ENCODE measurements at regions not wholly inside any gene's neighbourhood (a gene's known extent, or its start where the extent isn't known, plus 50 kb on each side); places are given as distances from the start of the nearest gene placed in this dataset.

DNA sequence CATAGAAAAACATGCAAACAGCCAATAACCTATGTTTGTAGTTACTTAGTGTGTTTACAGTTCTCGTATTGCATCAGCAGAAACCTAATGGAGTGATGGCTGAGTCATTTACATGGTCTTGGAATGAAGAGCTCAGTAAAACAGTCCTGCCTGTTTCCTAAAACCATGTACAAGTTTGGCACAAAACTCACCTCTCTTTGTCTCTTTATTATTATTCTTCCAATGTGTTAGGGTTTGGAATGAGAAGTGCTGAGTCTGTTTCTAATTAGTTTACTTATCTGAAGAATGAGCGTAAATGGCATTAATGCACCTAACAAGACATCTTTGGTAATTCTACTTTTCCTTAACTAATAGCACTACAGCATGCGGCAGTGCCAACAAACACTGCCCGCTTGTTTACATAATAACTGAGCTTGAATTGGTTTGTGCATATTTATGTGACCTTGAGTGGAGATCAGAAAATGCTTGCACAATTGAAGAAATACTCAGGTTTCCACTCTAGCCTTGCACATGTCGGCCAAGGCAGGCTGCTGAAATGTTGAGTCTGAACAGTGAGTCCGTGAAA, 385.4 kb upstream of the SEMA6D start:
- TF ChIP-seq POLR2A (IDR thresholded peaks at IDR 0.05; ENCODE audit: borderline replicate concordance, extremely low read depth, insufficient read depth, insufficient read length), result no peak
- no peak for TF ChIP-seq YY1 (IDR thresholded peaks at IDR 0.05; ENCODE audit: extremely low read depth, insufficient replicate concordance, low read depth, low read length)
- TF ChIP-seq, protein P1, sequence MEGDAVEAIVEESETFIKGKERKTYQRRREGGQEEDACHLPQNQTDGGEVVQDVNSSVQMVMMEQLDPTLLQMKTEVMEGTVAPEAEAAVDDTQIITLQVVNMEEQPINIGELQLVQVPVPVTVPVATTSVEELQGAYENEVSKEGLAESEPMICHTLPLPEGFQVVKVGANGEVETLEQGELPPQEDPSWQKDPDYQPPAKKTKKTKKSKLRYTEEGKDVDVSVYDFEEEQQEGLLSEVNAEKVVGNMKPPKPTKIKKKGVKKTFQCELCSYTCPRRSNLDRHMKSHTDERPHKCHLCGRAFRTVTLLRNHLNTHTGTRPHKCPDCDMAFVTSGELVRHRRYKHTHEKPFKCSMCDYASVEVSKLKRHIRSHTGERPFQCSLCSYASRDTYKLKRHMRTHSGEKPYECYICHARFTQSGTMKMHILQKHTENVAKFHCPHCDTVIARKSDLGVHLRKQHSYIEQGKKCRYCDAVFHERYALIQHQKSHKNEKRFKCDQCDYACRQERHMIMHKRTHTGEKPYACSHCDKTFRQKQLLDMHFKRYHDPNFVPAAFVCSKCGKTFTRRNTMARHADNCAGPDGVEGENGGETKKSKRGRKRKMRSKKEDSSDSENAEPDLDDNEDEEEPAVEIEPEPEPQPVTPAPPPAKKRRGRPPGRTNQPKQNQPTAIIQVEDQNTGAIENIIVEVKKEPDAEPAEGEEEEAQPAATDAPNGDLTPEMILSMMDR (IDR thresholded peaks at IDR 0.05 in 2 of 3, conservative IDR thresholded peaks at IDR 0.05 in 1 of 3; ENCODE audit: borderline replicate concordance in 1 of 3, insufficient read depth in 1 of 3, low read depth in 2 of 3, low read length in 2 of 3), result no peak
- TF ChIP-seq, protein P2, sequence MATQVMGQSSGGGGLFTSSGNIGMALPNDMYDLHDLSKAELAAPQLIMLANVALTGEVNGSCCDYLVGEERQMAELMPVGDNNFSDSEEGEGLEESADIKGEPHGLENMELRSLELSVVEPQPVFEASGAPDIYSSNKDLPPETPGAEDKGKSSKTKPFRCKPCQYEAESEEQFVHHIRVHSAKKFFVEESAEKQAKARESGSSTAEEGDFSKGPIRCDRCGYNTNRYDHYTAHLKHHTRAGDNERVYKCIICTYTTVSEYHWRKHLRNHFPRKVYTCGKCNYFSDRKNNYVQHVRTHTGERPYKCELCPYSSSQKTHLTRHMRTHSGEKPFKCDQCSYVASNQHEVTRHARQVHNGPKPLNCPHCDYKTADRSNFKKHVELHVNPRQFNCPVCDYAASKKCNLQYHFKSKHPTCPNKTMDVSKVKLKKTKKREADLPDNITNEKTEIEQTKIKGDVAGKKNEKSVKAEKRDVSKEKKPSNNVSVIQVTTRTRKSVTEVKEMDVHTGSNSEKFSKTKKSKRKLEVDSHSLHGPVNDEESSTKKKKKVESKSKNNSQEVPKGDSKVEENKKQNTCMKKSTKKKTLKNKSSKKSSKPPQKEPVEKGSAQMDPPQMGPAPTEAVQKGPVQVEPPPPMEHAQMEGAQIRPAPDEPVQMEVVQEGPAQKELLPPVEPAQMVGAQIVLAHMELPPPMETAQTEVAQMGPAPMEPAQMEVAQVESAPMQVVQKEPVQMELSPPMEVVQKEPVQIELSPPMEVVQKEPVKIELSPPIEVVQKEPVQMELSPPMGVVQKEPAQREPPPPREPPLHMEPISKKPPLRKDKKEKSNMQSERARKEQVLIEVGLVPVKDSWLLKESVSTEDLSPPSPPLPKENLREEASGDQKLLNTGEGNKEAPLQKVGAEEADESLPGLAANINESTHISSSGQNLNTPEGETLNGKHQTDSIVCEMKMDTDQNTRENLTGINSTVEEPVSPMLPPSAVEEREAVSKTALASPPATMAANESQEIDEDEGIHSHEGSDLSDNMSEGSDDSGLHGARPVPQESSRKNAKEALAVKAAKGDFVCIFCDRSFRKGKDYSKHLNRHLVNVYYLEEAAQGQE (IDR thresholded peaks at IDR 0.05; ENCODE audit: low read depth), result no peak
- TF ChIP-seq ZNF274 (IDR thresholded peaks at IDR 0.05; ENCODE audit: low read depth, low read length), result no peak
- TF ChIP-seq FOSL1 (IDR thresholded peaks at IDR 0.05; ENCODE audit: low read depth), result no peak
- no peak for TF ChIP-seq POLR2AphosphoS5 (IDR thresholded peaks at IDR 0.05; ENCODE audit: low read depth, low read length)
- no peak for TF ChIP-seq RAD21 (IDR thresholded peaks at IDR 0.05; ENCODE audit: low read depth)
- no peak for TF ChIP-seq ELF1 (IDR thresholded peaks at IDR 0.05; ENCODE audit: borderline replicate concordance, low read depth)
- TF ChIP-seq EZH2 (IDR thresholded peaks at IDR 0.05), result no peak
- no peak for TF ChIP-seq MAX (IDR thresholded peaks at IDR 0.05)

Data from HCT116 (cell line).